Omental fat pad (tissue), 3 donors: ENCODE measurements at regions not wholly inside any gene's neighbourhood (a gene's known extent, or its start where the extent isn't known, plus 50 kb on each side); places are given as distances from the start of the nearest gene placed in this dataset.
A peak's percentile ranks its signal among the peaks of the same experiment; 100 is the strongest.

ENCODE experiments used
- ATAC-seq: fragments of 150-250 bp; one replicate; pipeline ENCODE4 v1.9.1; 2016; ENCODE audit warnings: mild to moderate bottlenecking, moderate library complexity; ENCODE audit not compliant: low FRiP score
- DNase-seq: peaks from one replicate; pipeline ENCODE4 v3.0.0-alpha.2; 2019; ENCODE audit warnings: low spot score
- TF ChIP-seq, protein P1 (sequence below), 3 donors: fragments of 450-650 bp; IDR thresholded peaks; one replicate each; pipeline ENCODE4 v1.5.1; 2016 to 2017; ENCODE audit warnings: antibody characterized with exemption in 3 of 3, mild to moderate bottlenecking in 3 of 3, moderate library complexity in 2 of 3

DNA sequence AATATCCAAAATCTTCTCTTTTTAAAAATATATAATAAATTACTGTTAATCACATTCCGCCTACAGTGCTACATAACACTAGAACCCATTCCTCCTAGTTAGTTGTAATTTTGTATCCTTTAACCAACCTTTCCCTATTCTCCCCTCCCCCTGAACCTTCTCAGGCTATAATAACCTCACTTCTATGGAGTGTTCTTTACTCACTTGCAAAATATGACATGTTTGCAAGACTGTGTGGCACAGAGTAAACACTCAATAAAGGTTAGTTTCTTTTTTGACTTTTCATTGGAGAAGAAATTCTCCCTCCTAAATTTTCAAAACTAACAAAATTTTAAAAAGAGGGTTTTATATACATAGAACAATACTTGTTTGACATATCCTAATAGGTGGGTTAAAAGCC, 147.0 kb downstream of the FOXA2 start:
- DNase-seq (no peak), ATAC-seq (no peak)
- TF ChIP-seq, protein P1, sequence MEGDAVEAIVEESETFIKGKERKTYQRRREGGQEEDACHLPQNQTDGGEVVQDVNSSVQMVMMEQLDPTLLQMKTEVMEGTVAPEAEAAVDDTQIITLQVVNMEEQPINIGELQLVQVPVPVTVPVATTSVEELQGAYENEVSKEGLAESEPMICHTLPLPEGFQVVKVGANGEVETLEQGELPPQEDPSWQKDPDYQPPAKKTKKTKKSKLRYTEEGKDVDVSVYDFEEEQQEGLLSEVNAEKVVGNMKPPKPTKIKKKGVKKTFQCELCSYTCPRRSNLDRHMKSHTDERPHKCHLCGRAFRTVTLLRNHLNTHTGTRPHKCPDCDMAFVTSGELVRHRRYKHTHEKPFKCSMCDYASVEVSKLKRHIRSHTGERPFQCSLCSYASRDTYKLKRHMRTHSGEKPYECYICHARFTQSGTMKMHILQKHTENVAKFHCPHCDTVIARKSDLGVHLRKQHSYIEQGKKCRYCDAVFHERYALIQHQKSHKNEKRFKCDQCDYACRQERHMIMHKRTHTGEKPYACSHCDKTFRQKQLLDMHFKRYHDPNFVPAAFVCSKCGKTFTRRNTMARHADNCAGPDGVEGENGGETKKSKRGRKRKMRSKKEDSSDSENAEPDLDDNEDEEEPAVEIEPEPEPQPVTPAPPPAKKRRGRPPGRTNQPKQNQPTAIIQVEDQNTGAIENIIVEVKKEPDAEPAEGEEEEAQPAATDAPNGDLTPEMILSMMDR (IDR thresholded peaks at IDR 0.05): no peak

DNA sequence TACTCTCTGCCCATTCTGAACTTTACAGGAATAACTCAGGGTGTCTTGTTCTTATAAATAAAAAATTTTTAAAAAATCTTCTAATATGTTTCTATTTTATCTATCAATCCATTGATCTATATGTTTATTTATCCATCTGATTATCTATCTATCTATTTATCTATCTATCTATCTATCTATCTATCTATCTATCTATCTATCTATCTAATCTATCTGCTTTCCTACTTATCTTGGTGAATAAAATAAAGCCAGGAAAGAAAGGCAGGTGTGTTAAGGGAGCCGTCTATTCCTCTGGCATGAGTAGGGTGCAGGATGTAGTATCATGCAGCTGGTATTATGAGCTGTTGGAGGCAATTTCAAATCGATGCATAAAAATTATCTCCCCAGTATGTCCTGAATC, 153.0 kb downstream of the FOXA2 start:
- TF ChIP-seq, protein P1 (IDR thresholded peaks at IDR 0.05): no peak
- no peak for DNase-seq
- no peak for ATAC-seq

DNA sequence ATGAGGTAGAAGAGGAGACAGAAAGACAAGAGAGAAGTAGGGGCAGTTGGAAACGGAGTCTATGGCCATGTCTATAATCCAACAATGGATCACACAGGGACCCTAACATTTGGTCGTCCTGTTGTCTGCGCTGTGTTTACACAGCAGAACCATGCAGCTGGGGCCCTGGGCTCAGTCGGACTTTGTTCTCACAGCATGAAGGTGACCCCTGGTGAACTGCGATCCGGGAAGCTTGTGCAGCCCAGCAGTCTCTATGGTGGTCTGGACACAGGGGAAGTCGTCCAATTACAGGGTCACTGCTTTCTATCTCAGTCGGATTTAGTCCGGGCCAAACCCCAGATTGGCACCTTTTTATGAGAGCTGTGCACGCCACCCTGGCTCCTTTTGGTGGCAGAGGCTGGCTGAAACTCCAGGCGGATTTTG, 153.6 kb downstream of the FOXA2 start:
- ATAC-seq (no peak), DNase-seq (no peak)
- TF ChIP-seq, protein P1 (IDR thresholded peaks at IDR 0.05): no peak

DNA sequence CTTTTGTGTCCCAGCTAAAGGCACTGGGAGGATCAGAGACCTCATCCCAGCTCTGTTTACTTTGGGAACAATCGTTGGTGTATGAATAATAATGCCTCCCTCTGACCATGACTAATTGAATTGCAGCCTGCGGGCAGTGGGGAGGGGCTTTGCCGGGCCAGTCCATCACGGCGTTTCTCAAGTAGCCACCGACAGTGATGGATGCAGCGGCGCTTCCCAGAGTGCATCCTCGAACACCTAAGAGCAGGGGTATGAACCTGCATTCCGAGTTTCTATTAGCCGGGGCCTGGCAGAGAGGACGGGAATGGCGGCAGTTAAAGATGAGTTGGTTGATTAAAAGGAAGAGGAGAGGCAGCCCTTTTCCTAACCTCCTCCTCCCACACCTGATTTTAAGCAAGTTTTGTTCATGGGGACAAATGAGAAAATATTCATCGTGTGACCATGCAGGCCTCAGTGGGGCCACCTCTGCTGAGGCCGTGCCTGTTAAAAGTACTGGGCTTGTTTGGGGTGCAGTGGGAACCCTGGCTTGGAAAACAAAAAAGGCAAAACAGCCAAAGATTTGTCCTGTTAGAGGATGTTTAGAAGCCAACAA, 154.1 kb downstream of the FOXA2 start:
- TF ChIP-seq, protein P1 (IDR thresholded peaks at IDR 0.05): no peak
- ATAC-seq (peak; percentile 56), DNase-seq (no peak)

DNA sequence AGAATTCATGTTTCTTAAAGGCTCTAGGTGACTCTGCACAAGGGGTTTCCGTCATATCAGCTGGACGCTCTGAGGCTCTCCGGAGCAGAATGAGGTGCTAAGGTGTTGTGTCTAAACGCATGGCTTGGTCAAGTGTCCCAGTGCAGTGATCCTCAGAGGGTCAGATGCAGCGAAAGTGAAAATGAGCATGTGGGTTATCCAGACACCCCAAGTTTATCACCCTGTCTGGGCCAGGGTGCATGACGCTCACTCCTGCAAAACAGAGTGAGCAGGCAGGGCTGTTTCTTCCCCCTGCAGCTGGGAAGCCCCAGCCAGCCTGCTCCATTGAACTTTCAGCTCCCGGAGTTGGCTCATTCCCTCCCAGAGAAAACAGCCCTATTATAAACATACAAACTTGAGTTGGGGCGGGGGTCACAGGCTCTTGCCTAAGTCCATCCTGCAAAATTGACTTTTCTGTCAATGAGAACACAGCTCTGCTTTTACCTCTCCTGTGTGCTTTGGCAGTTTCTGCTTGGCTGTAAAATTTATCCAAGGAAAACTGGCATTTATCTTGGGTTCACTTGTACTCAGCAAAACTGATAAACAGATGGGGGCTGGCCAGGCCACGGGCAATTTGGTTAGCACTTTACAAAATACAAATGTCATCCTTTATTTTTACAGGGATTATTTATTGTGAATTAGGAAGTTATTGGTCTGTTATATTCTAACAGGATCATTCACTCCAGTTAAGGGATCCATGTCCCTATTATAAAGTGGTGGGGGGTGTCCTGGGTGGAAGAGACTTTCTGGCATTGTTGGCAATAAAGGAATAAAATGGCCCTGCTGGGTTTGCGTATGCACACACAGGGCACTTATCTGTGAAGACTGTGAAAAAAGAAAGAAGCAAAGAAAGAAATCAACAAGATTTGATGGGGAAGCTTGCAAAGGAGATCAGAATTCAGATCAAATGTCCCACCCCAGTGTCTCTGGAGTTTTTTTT, 154.9 kb downstream of the FOXA2 start:
- TF ChIP-seq, protein P1 (IDR thresholded peaks at IDR 0.05): no peak
- ATAC-seq: no peak
- DNase-seq: no peak

DNA sequence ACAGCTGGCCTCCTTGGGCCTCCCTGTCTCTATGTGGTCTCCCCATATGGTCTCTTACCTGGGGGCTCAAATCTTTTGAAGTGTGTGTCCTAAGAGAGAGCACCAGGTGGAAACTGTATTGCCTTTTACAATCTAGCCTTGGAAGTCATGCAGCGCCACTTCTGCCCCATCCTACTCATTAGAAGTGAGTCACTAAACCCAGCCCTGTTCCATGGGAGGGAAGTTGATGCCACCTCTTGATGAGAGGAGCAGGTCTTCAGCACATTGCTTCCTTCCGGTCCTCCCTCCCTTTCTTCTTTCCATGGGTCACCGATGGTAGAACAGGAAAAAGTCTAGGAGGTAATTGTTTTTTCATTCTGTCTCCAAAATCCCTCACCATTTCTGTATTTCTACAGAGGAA, 156.3 kb downstream of the FOXA2 start:
- no peak for DNase-seq
- ATAC-seq: no peak
- TF ChIP-seq, protein P1 (IDR thresholded peaks at IDR 0.05): no peak
